GM12892 (cell line): ENCODE measurements at regions not wholly inside any gene's neighbourhood (a gene's known extent, or its start where the extent isn't known, plus 50 kb on each side); places are given as distances from the start of the nearest gene placed in this dataset.

Experiments used
- POLR2A ChIP-seq: IDR thresholded peaks from 2 replicates; pipeline ENCODE4 v1.6.1; 2011; ENCODE audit warnings: low read depth, low read length, control low read depth
- POLR2AphosphoS5 ChIP-seq: IDR thresholded peaks from 2 replicates; pipeline ENCODE4 v1.6.1; 2011; ENCODE audit warnings: low read depth, low read length, control low read depth
- TAF1 ChIP-seq: IDR thresholded peaks from 2 replicates; pipeline ENCODE4 v1.6.1; 2011; ENCODE audit warnings: low read depth, mild to moderate bottlenecking, control low read depth, low read length, borderline replicate concordance

DNA sequence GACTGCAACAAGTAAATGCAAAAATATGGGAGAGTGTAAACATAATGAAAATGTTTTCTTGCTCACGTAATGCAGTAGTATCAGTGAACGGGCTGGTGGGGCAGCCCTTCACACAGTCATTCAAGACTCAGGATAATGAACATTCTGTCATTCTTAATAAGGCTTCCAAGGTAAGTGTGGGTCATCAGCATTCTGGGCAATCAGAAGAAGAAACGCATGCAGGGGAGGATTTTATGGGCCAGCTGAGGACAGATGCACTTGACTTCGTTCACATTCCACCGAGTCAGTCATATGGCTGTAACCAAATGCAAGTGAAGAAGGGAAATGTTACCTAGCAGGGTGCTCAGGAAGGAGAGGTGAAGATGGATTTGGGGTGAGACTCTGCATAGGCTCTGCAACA lies 68.0 kb upstream of the MAP9 start:
- TF ChIP-seq POLR2A, result no peak
- TF ChIP-seq TAF1, result no peak
- TF ChIP-seq POLR2AphosphoS5, result no peak
